ENCODE measurements at regions not wholly inside any gene's neighbourhood (a gene's known extent, or its start where the extent isn't known, plus 50 kb on each side); places are given as distances from the start of the nearest gene placed in this dataset.
"Not testable (repeated sequence)": the region's sequence is repeated elsewhere in the genome, so short reads cannot be mapped to it uniquely, and the experiment has no call there.

DNA sequence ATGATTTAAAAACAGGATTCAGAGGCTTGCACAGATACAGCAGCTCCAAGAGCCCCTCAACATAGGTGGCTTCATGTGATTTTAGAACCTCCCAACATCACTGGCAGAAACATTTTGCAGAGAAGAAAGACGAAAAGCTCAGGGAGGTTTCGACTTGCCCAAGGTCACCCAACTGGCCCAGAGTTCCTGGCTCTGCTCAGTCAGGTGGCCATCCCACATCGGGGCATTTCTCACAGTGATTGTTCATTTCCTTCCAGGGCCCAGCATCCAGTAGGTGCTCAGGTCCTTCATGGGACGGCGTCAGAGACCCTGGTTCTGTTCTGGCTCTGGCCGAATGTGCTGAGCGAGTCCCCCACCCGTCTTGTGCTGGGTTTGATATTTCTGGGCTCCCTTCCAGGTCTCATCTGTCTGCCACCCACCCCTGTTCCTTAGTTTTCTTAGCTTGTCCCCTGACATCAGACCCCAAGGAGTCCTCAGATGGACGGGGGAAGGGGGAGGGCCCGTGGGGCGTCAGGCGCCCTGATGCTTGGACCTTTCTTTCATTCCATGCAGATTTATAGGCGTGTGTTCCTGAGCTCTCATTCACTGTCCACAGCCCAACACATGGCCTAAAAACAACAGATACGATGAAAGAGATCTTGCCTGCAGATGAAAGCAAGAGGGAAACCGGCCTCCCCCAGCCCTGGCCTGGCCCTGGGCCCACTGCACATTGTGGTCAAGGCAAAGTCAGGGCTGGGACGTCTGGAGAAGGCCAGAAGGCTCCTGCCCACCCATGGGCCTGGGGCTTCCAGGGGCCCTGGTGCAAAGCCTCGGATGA, 123.1 kb upstream of the ZBTB40 start:
- DNase-seq (ENCODE audit: low spot score), result no peak
- intact Hi-C loops (cut with micrococcal nuclease), result no loop called here
- no peaks in the 10 kb centered on the region for H3K36me3 Mint-ChIP-seq (ENCODE audit: low read depth)
- H3K27ac Mint-ChIP-seq, result no peak overlapping the region
- H3K4me1 Mint-ChIP-seq (ENCODE audit: low read depth), result no peaks in the 10 kb centered on the region
- peaks cover 4% of the 10 kb centered on the region for H3K27me3 Mint-ChIP-seq (ENCODE audit: insufficient read depth)
- H3K9me3 Mint-ChIP-seq, result no peaks in the 10 kb centered on the region
- no peak overlapping the region for H3K4me3 Mint-ChIP-seq

DNA sequence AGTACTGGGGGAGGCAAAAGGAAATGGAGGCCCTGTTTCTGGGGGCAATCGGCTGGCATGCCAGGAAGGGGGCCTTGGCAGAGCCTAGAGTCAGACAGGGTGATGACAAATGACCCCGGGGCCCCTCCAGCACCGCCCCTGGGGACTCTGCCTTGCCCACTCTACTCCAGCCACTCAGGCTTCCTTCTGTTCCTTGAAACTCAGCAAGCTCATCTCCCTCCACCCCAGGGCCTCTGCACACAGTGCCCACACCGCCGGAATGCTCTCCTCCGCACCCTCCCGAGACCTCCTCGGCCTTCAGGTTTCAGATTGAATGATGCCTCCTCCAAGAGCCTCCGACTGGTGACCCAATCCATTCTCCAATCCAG, 122.5 kb upstream of the ZBTB40 start:
- DNase-seq (ENCODE audit: low spot score), result no peak
- no peak overlapping the region for H3K27ac Mint-ChIP-seq
- no peak overlapping the region for H3K4me3 Mint-ChIP-seq
- peaks cover 4% of the 10 kb centered on the region for H3K27me3 Mint-ChIP-seq (ENCODE audit: insufficient read depth)
- no peaks in the 10 kb centered on the region for H3K4me1 Mint-ChIP-seq (ENCODE audit: low read depth)
- no peaks in the 10 kb centered on the region for H3K36me3 Mint-ChIP-seq (ENCODE audit: low read depth)
- no peaks in the 10 kb centered on the region for H3K9me3 Mint-ChIP-seq
- intact Hi-C loops (cut with micrococcal nuclease), result no loop called here

DNA sequence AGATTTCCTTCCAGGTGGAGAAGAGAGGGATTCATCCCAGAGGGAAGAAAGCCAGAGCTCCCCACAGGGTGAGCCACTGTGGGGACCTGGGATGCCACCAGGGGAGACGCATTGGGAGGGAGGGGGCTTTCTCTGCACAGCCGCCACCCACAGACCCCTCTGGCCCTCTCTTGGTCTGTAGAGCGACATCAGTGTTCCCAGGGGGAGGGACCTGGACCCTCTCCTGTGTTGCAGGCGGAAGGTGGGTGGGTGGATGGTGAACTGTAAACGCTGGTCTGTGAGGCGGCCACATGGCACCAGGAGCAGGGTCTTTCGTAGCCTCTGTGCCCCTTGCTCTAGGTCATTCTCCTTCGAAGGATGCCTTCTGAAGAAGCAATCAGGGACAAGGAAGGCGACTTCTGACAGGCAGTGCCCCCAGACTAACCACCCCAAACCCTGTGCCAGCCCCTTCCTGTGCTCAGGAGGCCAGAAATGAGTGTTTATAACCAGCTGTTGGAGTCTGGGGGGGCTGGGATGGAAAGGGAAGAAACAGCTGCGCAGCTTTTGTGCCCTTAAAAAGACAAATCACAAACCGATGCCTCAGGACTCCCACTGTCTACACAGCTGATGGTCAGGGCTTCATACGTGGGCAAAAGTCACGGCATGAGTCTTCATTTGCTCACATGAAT, 121.4 kb upstream of the ZBTB40 start:
- Mint-ChIP-seq H3K9me3 (no peaks in the 10 kb centered on the region), H3K4me1 (ENCODE audit: low read depth) (no peaks in the 10 kb centered on the region), H3K36me3 (ENCODE audit: low read depth) (no peaks in the 10 kb centered on the region), H3K27ac (no peak overlapping the region), H3K4me3 (no peak overlapping the region), H3K27me3 (ENCODE audit: insufficient read depth) (peaks cover 4% of the 10 kb centered on the region)
- DNase-seq (ENCODE audit: low spot score), result no peak
- intact Hi-C loops (cut with micrococcal nuclease), result no loop called here

DNA sequence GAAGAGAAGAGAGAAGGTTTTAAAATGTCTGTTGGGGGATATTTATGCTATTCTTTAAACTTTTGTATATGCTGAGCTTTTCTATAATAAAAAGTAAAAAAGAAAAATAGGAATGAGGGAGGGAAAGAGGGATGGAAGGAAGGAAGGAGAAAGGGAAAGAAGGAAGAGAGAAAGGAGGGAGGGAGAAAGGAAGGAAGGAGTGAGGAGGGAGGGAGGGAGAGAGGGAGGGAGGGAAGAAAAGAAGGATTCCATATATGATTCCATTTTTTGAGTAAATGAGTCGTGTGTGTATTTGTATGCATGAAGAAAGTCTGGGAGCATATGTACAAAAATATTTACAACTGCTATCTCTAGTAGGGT, 120.9 kb upstream of the ZBTB40 start:
- no peak overlapping the region for H3K27ac Mint-ChIP-seq
- peaks cover 4% of the 10 kb centered on the region for H3K27me3 Mint-ChIP-seq (ENCODE audit: insufficient read depth)
- H3K36me3 Mint-ChIP-seq (ENCODE audit: low read depth), result no peaks in the 10 kb centered on the region
- H3K4me1 Mint-ChIP-seq (ENCODE audit: low read depth), result no peaks in the 10 kb centered on the region
- H3K4me3 Mint-ChIP-seq, result no peak overlapping the region
- no peak for DNase-seq (ENCODE audit: low spot score)
- intact Hi-C loops (cut with micrococcal nuclease), result no loop called here
- no peaks in the 10 kb centered on the region for H3K9me3 Mint-ChIP-seq

DNA sequence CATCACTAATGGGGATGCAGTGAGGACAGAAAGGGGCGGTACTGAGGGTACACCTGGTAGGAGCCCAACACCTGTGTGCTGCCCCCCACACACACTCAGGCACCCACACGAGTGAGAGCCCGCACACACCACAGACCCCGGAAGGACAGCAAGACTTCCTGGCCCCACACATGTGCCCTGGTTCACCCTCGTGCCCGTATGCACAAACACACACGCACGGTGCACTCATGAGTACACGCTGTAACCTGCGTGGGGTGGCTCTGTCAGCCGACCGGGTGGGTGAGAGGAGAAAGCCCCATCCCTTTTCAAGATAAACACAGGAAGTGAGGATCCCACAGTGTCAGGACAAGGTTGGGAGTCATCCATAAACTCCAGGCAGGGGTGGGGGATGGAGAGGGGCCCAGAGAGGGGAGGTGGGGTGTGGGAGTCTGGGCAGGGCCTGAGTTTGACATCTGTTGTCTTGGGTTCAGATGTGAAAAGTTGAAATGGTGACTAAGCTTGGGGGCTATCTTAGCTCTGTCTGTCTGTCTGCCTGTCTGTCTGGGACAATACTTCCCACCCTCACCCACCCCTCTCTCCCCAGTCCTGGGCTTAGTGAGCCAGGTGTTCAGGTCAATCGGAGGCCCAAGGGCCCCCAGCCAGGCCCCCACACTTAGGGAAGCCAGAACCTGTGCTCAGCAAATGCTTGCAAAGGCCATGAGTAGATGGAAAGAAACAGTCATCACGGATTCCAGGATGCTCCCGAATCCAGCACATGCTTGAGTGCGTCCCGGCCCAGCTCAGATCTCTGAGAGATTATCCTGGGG, 119.8 kb upstream of the ZBTB40 start:
- no peak overlapping the region for H3K27ac Mint-ChIP-seq
- H3K9me3 Mint-ChIP-seq, result no peaks in the 10 kb centered on the region
- H3K36me3 Mint-ChIP-seq (ENCODE audit: low read depth), result no peaks in the 10 kb centered on the region
- peaks cover 4% of the 10 kb centered on the region for H3K27me3 Mint-ChIP-seq (ENCODE audit: insufficient read depth)
- no peak overlapping the region for H3K4me3 Mint-ChIP-seq
- no peaks in the 10 kb centered on the region for H3K4me1 Mint-ChIP-seq (ENCODE audit: low read depth)
- no peak for DNase-seq (ENCODE audit: low spot score)
- intact Hi-C loops (cut with micrococcal nuclease), result no loop called here

DNA sequence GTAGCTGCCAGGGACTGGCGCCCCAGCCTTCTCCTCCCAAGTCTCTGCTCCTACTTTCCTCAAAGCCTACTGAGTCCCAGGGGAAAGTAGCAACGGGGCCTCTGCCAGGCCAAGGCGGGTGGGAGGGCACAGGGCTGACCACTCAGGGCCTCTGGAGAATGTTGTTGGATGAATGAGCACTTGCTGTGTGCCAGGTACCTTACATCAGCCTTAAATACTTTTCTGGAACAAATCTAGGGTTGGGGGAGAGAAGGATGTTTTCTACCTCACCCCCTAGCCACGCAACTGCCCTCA, 119.3 kb upstream of the ZBTB40 start:
- no peak overlapping the region for H3K27ac Mint-ChIP-seq
- intact Hi-C loops (cut with micrococcal nuclease), result no loop called here
- H3K4me1 Mint-ChIP-seq (ENCODE audit: low read depth), result no peaks in the 10 kb centered on the region
- peaks cover 4% of the 10 kb centered on the region for H3K27me3 Mint-ChIP-seq (ENCODE audit: insufficient read depth)
- no peaks in the 10 kb centered on the region for H3K9me3 Mint-ChIP-seq
- no peak for DNase-seq (ENCODE audit: low spot score)
- no peaks in the 10 kb centered on the region for H3K36me3 Mint-ChIP-seq (ENCODE audit: low read depth)
- H3K4me3 Mint-ChIP-seq, result no peak overlapping the region

DNA sequence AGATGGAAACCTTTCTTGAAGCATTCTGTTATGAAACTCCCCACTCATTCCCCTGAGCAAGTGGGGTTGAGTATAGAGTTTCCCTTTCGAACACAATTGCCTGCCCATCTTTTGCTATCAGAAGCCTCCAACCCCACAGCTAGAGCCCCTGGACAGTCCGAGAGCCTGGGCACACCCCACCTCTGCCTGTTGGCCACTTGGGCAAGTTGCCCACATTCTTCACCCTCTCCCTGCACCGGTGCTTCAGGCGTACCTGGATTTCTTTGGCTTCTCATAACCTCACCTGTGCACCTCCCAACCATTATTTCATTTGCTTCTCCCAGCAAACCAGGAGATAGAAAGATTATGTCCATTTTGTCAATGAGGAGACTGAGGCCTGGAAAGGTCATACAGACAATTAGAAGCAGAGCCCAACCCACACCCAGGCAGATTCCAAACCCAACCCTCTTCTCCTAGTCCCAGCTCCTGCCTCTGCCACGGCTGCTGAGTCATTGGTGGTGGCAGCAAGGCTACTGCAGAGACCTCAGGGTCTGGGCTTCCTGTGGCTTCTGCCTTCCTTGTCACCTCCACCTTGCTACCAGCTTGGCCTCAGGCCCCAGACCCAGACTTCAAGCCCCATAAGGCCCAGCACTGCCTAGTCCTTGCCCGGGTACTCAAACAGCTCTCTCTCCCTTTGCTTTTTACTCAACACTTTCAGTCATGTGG, 118.7 kb upstream of the ZBTB40 start:
- Mint-ChIP-seq H3K4me1 (ENCODE audit: low read depth) (no peaks in the 10 kb centered on the region), H3K36me3 (ENCODE audit: low read depth) (no peaks in the 10 kb centered on the region), H3K9me3 (no peaks in the 10 kb centered on the region), H3K4me3 (no peak overlapping the region), H3K27ac (no peak overlapping the region), H3K27me3 (ENCODE audit: insufficient read depth) (peaks cover 5% of the 10 kb centered on the region)
- intact Hi-C loops (cut with micrococcal nuclease), result no loop called here
- no peak for DNase-seq (ENCODE audit: low spot score)

DNA sequence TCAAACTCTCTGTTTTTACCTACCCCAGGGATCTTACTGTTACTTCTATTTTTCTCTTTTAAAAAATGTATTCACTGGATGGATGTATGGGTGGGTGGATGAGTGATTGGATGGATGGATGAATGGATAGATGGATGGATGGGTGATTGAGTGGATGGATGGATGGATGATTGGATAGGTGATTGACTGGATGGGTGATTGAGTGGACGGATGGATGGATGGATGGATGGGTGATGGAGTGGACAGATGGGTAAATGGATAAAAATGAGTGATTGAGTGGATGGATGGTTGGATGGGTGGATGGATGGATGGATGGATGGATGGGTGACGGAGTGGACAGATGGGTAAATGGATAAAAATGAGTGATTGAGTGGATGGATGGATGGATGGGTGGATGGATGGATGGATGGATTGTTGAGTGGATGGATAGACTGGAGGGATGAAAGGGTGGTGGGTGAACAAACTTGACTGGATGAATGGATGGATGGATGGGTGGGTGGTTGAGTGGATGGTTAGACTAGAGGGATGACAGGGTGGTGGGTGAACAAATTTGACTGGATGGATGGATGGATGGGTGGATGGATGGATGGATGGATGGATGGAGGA, 118.0 kb upstream of the ZBTB40 start:
- Mint-ChIP-seq H3K27ac (no peak overlapping the region), H3K4me1 (ENCODE audit: low read depth) (no peaks in the 10 kb centered on the region), H3K9me3 (no peaks in the 10 kb centered on the region), H3K27me3 (ENCODE audit: insufficient read depth) (peaks cover 5% of the 10 kb centered on the region), H3K36me3 (ENCODE audit: low read depth) (no peaks in the 10 kb centered on the region), H3K4me3 (no peak overlapping the region)
- intact Hi-C loops (cut with micrococcal nuclease), result no loop called here
- DNase-seq (ENCODE audit: low spot score), result no peak

DNA sequence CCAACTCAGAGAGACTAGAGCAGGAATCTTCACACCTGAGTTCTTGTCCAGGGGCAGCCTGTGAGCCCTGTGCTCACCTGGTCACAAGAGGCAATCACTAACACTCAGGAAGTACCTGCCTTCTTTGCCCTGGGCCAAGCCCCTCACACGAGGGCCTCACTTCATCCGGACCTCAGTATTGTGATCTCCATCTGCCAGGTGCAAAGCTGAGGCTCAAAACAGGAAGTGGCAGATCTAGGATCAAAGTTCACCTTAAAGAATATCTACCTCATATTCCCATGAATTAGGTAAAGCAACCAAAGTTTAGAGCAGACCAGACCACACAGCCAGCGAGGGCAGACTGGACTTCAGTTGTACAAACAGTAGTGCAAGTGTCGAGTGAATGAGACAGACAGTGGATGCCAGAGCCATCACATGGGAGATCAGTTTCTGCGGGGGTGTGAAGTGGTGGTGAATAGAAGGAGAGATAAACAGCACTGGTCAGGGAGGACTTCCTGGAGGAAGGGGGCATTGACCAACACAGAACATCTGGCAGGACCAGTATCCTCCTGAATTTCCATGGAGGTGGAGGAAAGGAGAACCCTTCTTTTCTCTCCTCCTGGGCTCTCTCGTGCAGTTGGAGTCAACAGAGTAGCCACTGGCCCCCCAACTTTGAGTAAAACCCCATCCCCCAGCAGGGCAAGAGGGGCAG, 116.6 kb upstream of the ZBTB40 start:
- H3K27ac Mint-ChIP-seq, result no peak overlapping the region
- no peaks in the 10 kb centered on the region for H3K4me1 Mint-ChIP-seq (ENCODE audit: low read depth)

DNA sequence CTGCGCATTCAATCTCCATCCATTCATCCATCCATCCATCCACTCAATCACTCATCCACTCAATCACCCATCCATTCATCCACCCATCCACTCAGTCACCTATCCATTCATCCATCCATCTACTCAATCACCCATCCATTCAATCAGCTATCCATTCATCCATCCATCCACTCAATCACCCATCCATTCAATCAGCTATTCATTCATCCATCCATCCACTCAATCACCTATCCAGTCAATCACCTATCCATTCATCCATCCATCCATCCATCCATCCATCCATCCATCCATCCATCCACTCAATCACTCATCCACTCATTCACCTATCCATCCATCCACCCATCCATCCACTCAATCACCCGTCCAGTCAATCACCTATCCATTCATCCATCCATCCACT, 115.4 kb upstream of the ZBTB40 start:
- H3K27me3 Mint-ChIP-seq (ENCODE audit: insufficient read depth); H3K4me1 Mint-ChIP-seq (ENCODE audit: low read depth); H3K27ac Mint-ChIP-seq: not testable (repeated sequence)

More for the DNA sequence above, 116.6 kb upstream of the ZBTB40 start:
- DNase-seq (ENCODE audit: low spot score), result no peak
- no peaks in the 10 kb centered on the region for H3K36me3 Mint-ChIP-seq (ENCODE audit: low read depth)
- H3K9me3 Mint-ChIP-seq, result no peaks in the 10 kb centered on the region
- H3K27me3 Mint-ChIP-seq (ENCODE audit: insufficient read depth), result peaks cover 5% of the 10 kb centered on the region
- intact Hi-C loops (cut with micrococcal nuclease), result no loop called here
- H3K4me3 Mint-ChIP-seq, result no peak overlapping the region

DNA sequence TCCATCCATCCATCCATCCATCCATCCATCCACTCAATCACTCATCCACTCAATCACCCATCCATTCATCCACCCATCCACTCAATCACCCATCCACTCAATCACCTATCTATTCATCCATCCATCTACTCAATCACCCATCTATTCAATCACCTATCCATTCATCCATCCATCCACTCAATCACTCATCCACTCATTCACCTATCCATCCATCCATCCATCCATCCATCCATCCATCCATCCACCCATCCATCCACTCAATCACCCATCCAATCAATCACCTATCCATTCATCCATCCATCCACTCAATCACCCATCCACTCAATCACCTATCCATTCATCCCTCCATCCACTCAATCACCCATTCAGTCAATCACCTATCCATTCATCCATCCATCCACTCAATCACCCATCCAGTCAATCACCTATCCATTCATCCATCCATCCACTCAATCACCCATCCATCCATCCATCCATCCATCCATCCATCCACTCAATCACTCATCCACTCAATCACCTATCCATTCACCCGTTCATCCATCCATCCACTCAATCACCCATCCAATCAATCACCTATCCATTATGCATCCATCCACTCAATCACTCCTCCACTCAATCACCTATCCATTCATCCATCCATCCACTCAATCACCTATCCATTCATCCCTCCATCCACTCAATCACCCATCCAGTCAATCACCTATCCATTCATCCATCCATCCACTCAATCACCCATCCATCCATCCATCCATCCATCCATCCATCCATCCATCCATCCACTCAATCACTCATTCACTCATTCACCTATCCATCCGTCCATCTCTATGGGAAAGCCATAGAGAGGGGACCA, 114.7 kb upstream of the ZBTB40 start:
- H3K27ac Mint-ChIP-seq; H3K9me3 Mint-ChIP-seq; H3K27me3 Mint-ChIP-seq (ENCODE audit: insufficient read depth); H3K4me3 Mint-ChIP-seq; H3K36me3 Mint-ChIP-seq (ENCODE audit: low read depth); DNase-seq (ENCODE audit: low spot score); intact Hi-C loops (cut with micrococcal nuclease); H3K4me1 Mint-ChIP-seq (ENCODE audit: low read depth): not testable (repeated sequence)

More for the DNA sequence above, 115.4 kb upstream of the ZBTB40 start:
- H3K4me3 Mint-ChIP-seq; H3K36me3 Mint-ChIP-seq (ENCODE audit: low read depth); DNase-seq (ENCODE audit: low spot score); intact Hi-C loops (cut with micrococcal nuclease); H3K9me3 Mint-ChIP-seq: not testable (repeated sequence)

Measured in activated T-helper 1 cell treated with anti-CD3 and anti-CD28 coated beads, Interleukin-12 subunit alpha, Interleukin-12 subunit beta, Interleukin-2, Interleukin-4 antibody, amounts not matched to agents 30 ng/mL and 10 ng/mL and 1 ng/mL, durations not matched to agents 14 hours and 24 hours and 36 hours (primary cell).